GM18909 (cell line): ENCODE measurements at regions not wholly inside any gene's neighbourhood (a gene's known extent, or its start where the extent isn't known, plus 50 kb on each side); places are given as distances from the start of the nearest gene placed in this dataset.
"Not testable (repeated sequence)": the region's sequence is repeated elsewhere in the genome, so short reads cannot be mapped to it uniquely, and the experiment has no call there.

Experiments used
- ATAC-seq: cut with Tn5 transposase; IDR thresholded peaks from one replicate; pipeline ENCODE4 v1.9.1; 2021; ENCODE audit warnings: mild to moderate bottlenecking; ENCODE audit not compliant: unreplicated experiment, poor library complexity

DNA sequence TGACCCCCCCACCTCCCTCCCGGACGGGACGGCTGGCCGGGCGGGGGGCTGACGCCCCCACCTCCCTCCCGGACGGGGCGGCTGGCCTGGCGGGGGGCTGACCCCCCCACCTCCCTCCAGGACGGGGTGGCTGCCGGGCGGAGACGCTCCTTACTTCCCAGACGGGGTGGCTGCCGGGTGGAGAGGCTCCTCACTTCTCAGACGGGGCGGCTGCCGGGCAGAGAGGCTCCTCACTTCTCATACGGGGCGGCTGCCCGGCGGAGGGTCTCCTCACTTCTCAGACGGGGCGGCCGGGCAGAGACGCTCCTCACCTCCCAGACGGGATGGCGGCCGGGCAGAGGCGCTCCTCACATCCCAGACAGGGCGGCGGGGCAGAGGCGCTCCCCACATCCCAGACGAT is 84.7 kb downstream of the OR2B2 start:
- ATAC-seq: not testable (repeated sequence)

- not testable (repeated sequence) for ATAC-seq
Observed at GRCh38 chr6:27826612-27826985, 85.6 kb downstream of the OR2B2 start.

DNA sequence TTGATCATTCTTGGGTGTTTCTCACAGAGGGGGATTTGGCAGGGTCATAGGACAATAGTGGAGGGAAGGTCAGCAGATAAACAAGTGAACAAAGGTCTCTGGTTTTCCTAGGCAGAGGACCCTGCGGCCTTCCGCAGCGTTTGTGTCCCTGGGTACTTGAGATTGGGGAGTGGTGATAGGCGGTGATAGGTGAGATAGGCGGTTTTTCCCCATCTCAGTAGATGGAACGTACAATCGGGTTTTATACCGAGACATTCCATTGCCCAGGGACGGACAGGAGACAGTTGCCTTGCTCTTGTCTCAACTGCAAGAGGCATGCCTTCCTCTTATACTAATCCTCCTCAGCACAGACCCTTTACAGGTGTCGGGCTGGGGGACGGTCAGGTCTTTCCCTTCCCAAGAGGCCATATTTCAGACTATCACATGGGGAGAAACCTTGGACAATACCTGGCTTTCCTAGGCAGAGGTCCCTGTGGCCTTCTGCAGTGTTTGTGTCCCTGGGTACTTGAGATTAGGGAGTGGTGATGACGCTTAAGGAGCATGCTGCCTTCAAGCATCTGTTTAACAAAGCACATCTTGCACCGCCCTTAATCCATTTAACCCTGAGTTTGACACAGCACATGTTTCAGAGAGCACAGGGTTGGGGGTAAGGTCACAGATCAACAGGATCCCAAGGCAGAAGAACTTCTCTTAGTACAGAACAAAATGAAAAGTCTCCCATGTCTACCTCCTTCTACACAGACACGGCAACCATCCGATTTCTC is 86.2 kb downstream of the OR2B2 start:
- not testable (repeated sequence) for ATAC-seq

DNA sequence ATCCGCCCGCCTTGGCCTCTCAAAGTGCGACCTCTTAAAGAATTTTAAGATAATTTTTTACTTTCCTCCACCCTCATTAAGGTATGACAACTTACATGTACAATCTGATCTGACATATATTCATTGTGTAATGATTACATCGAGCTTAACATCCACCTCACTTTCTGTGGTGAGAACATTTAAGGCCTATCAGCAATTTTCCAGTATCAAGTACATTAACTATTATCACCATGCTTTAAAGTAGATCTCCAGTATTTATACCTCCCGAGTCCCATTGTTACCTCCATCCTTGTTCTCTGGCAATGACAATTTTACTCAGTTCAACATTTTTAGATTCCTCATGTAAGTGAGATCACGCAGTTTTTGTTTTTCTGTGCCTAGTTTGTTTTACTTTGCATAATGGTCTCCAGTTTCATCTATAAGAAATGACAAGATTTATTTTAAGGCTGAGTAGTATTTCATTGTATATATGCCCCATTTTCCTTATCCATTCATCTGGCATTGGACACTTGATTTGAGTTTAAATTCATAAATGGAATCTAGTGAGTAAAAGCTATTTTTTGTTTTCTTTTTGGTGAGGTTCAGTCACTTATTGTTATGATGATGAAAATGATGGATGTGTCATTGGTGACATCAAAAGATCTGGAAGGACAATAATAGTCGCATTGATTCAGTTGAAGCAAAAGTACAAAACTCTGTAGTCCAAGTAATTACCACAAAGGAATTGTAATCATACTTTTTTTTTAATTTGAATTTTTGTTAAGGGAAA is 87.0 kb downstream of the OR2B2 start:
- ATAC-seq: peak; percentile 5

DNA sequence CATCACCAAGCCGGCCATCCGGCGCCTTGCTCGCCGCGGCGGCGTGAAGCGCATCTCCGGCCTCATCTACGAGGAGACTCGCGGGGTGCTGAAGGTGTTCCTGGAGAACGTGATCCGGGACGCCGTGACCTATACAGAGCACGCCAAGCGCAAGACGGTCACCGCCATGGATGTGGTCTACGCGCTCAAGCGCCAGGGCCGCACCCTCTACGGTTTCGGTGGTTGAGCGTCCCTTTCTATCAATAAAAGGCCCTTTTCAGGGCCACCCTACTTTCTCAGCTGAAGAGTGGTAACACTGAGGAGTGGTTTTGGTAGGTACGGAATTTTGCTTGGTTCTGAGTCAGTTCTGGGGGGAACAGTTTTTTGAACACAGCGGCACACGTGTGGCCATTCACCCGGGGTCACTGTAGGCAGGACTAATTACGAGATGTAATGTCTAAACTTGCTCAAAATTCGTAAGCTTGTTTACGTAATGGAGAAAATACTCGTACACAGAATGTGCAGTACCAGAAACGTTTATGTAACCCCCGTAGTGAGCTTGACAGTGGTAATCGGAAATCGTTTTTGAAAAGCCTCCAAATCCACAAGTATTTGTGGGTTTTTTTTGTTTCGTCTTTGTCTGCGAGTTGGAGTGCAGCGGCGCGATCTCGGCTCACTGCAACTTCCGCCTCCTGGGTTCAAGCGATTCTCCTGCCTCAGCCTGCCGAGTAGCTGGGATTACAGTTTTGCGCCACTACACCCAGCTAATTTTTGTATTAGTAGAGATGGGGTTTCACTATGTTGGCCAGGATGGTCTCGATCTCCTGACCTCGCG is 87.8 kb downstream of the OR2B2 start:
- peak; percentile 68 for ATAC-seq

DNA sequence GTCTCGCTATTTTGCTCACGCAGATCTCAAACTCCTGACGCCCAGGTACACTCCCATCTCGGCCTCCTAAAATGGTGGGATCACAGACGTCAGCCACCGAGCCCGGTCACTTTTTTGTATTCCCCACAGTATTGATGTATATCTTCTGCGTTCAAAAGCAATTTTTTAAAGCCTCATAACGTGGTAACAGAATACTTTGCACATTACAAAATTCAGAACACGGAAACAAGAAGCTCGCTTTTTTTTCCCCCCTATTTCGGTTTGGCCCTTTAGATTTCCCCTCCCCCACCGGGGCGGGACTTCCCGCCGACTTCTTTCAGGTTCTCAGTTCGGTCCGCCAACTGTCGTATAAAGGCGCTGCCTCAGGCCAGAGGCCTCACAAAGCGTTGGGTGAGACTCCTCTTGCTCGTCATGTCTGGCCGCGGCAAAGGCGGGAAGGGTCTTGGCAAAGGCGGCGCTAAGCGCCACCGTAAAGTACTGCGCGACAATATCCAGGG is 88.4 kb downstream of the OR2B2 start:
- peak; percentile 74 for ATAC-seq

DNA sequence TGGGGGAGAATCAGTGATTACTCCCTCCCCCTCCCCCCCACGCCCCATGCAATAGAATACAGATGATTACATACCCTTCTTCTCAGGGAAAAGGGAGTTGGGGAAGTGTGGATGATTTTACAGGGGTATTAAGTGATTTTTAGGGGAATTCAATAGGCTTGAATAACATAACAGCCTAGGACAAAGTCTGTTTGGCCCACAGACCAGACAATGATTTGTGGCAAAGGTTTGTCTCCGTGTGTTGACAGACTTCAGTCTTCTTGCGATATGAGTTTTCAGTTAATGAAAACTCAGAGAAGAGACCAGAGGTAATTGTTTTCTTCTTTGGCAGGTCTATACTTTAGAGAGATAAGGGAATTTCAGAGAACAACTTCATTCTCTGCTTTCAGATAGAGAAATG is 95.3 kb downstream of the OR2B2 start:
- no peak for ATAC-seq

- peak; percentile 60 for ATAC-seq
Observed at GRCh38 chr6:27814665-27815424, 97.4 kb downstream of the OR2B2 start.

DNA sequence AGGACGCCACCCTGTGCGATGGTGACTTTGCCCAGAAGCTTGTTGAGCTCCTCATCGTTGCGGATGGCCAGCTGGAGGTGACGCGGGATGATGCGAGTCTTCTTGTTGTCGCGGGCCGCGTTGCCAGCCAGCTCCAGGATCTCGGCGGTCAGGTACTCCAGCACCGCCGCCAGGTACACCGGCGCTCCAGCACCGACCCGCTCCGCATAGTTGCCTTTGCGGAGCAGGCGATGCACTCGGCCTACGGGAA is 97.9 kb downstream of the OR2B2 start:
- peak; percentile 1 for ATAC-seq

GRCh38 chr6:27812805-27813492 is 99.2 kb downstream of the OR2B2 start:
- no peak for ATAC-seq

DNA sequence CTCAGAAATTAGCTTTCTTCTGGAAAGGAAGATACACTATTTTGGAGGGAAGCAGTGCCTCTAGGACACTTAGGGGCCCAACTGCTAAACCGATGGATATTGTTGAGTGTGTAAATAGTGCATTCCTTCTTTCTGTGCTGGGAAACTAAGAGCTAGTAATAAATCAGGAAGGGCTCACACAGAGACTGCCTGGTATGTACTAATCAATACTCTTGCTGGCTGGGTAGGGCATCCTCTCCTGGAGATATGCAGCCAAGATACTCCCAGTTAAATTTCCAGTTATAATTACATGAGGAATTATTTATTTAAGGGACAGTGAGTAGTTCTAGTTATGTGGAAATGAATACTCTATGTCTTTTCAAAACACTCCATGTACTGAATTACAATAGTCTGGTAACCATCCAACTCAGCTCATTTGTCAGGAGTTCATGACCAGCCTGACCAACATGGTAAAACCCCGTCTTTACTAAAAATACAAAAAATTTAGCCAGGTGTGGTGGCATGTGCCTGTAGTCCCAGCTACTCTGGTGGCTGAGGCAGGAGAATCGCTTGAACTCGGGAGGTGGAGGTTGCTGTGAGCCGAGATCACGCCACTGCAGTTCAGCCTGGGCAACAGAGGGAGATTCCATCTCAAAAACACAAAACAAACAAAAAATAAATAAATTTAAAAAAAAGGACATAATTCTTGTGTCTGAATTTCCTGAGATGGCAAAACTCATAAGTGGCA is 100.0 kb downstream of the OR2B2 start:
- no peak for ATAC-seq

GRCh38 chr6:27811451-27811772 is 100.8 kb downstream of the OR2B2 start:
- no peak for ATAC-seq

- no peak for ATAC-seq
Observed at GRCh38 chr6:27810768-27811450, 101.3 kb downstream of the OR2B2 start.

DNA sequence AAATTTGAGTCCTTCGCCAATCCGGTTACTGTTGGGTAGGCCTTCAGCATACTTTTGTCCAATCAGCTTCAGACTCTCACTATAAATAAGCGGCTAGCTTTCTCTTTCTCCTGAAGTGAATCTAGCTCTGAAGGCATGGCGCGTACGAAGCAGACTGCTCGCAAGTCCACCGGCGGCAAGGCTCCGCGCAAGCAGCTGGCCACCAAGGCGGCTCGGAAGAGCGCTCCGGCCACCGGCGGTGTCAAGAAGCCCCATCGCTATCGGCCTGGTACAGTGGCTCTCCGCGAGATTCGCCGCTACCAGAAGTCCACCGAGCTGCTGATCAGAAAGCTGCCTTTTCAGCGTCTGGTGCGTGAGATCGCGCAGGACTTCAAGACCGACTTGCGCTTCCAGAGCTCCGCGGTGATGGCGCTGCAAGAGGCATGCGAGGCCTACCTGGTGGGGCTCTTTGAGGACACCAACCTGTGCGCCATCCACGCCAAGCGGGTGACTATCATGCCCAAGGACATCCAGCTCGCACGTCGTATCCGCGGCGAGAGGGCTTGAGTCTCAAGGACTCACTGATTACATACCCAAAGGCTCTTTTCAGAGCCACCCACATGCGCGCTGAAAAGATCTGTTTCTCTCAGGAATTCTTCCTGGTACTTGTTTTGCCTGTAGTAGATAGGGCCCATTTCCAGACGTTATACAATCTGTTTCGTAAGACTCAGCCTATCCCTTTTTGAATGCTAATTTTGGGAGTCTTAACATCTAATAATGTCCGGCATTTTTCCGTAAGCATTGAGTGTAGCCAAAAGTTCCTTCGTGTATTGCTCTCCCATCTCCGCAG is 102.0 kb downstream of the OR2B2 start:
- peak; percentile 36 for ATAC-seq

DNA sequence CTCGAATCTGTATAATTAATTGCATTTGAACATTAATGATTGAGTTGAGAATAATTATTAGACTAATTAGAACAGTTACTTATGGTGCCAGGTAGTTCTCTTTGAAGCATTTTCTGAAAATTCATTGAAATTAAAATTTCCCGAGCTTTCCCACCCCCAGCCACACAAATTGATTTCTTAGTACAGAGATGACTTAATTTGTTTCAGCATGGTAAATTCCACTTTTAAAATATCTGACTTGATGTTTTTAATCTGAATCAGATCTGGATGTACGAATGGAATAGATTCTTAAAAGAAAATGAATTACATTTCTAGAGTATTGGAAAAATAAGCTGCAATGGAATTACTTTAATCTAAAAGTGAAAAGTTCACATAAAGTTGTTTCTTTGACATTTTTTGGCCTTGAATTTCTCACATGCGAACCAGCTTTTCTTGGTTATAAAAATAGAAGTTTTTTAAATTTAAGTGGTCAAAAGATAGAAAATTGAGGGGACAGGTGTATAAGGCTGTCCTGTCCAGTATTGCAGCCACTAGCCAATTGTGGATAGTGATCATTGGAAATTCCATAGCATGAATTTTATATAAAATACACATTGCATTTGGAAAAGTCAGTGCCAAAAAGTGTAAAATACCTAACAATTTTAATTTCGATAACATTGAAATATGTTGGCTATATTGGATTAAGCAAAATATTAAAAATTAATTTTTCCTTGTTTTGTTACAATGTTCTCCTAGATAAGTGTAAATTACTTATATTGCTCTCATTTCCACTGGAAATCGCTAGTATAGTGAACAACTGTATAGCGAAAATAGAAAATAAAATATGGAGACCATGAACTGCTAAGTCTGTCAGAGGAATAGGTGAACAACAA is 102.9 kb downstream of the OR2B2 start:
- no peak for ATAC-seq

- ATAC-seq: not testable (repeated sequence)
Observed at GRCh38 chr6:27808242-27809066, 103.7 kb downstream of the OR2B2 start.
